HG03520 (cell line): ENCODE measurements at regions not wholly inside any gene's neighbourhood (a gene's known extent, or its start where the extent isn't known, plus 50 kb on each side); places are given as distances from the start of the nearest gene placed in this dataset.

ENCODE experiments used
- ATAC-seq: cut with Tn5 transposase; IDR thresholded peaks from one replicate; pipeline ENCODE4 v1.9.1; 2021; ENCODE audit warnings: mild to moderate bottlenecking, moderate library complexity; ENCODE audit not compliant: unreplicated experiment

GRCh38 chr12:60034147-60034546 lies 438.3 kb downstream of the SLC16A7 start:
- ATAC-seq: no peak

- no peak for ATAC-seq
These were observed 440.0 kb downstream of the SLC16A7 start for GRCh38 chr12:60035835-60036234.

DNA sequence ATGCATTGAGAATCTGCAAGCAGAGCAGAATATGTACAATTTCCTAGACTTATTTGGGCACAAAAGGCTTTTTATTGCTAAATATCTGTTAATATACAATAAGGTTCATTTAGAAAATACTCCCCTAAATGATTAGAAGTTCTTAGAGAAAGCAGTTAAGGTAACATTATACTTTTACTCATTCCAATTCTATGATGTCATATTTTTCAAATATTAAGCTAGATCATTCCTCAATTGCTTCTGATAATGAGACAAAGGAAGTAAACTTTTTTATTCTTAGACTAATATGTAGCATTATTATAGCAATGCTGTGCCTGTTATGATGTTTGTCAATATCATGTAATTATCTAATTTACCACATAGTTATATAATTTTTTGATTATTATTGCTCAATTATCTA lies 447.0 kb downstream of the SLC16A7 start:
- no peak for ATAC-seq

- no peak for ATAC-seq
These were observed 447.4 kb downstream of the SLC16A7 start for GRCh38 chr12:60043236-60043635.

- no peak for ATAC-seq
These were observed 456.7 kb downstream of the SLC16A7 start for GRCh38 chr12:60052483-60052882.

- ATAC-seq: no peak
These were observed 463.4 kb downstream of the SLC16A7 start for GRCh38 chr12:60059180-60059579.

- ATAC-seq: no peak
These were observed 470.8 kb downstream of the SLC16A7 start for GRCh38 chr12:60066655-60067054.

- no peak for ATAC-seq
These were observed 474.7 kb downstream of the SLC16A7 start for GRCh38 chr12:60070552-60070951.

DNA sequence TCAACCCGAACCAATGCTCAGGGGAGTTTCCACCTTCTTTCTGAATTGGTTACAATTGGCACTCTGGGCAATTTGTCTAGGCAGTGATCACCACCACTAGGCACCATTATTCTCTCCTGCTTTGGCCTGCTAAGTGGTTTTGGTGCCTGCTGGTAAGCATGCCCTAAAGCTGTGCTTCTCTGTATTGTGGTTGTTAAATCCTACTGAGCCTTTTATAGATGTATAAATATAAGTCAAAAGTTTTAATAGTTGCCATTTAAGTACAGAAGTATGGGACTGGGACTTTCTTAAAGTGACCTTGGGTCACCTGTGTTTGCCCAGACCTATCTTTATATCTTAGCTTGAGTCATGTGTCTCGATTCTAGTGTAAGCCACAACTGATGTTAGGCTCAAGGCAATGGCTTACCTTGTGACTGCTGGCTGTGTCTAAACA lies 475.9 kb downstream of the SLC16A7 start:
- ATAC-seq: no peak

DNA sequence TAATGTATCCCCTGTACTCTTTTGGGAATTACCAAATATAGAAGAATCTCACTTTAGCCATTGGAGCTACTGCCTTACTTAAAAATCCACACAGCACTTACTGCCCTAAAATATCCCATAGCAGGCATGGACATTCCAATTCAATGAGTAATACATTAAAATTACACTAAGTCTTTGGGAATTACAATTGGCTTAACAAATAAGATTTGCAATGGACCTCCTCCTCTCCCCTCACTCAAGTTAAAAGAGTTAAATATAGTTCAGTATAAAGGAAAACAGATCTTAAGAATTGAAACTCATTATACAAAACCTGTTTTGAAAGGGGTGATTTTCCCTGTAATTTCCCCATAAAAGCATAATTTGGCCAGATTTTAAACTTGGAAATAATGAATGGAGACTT lies 477.1 kb downstream of the SLC16A7 start:
- ATAC-seq: no peak

DNA sequence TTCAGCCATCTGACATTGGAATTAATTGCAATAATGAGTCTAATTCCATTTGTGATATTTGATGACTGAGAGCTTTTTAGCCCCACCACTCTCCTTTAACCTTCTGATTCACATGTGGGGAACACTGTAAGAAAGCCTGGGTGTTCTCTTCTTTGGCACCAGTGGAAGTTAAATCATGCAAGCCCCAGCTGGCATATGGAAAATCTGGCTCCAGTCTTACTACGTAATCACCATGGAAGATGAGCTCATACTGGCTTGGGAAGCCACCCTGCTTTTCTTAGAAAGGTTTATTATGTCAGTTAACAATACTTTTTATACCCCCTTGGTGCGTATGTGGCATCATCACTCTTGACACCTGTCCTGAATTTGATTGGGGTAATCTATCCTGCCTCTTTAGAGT lies 479.3 kb downstream of the SLC16A7 start:
- no peak for ATAC-seq

DNA sequence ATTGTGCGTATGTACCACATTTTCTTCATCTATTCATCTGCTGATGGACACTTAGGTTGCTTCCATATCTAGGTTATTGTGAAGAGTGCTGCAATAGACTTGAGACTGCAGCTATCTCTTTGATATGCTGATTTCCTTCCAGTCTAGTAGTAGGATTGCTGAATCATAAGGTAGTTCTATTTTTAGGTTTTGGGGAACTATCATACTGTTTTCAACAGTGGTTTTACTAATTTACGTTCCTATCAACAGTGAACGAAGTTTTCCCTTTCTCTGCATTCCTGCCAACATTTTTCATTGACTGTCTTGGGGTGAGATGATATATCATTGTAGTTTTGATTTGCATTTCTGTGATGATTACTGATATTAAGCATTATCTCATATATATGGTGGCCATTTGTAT lies 482.2 kb downstream of the SLC16A7 start:
- no peak for ATAC-seq

DNA sequence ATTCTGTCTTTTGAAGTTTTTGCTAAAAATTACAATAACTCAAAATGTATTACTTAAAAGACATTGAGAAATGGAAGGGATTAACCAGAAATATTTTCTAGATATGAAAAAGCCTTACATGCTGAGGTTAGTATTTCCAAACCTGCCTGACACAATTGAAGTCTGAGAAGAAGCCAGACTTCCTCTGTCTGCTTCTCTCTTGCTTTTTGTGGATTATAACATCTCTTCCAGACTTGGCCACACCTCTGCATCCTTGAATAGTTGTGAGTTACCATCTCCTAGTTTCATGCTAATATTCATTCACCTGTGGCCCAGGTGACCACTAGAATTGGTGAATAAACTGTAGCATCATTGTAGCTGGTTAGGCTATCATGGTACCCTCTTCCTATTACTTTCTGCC lies 497.6 kb downstream of the SLC16A7 start:
- no peak for ATAC-seq

DNA sequence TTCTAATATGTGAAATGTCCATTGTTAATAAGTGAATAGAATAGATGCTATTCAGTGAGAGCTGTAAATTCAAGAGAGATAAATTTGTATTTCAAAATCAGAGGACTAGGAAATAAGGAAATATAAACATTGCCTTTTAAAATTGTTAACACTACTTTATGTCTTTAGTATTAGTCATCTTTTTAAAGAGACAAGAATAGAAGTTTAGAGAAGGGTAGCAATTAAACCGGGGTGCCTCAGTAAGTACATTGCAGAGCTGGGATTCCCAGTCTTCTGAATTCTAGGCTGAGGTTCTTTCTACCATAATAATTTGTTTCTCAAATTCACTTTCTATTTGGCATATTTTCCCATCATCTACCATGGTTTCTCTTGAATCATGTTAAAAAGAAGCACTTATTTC lies 498.6 kb downstream of the SLC16A7 start:
- no peak for ATAC-seq

- ATAC-seq: no peak
These were observed 500.9 kb downstream of the SLC16A7 start for GRCh38 chr12:60096727-60097126.

- ATAC-seq: no peak
These were observed 504.3 kb downstream of the SLC16A7 start for GRCh38 chr12:60100160-60100559.

GRCh38 chr12:60100852-60101251 lies 505.0 kb downstream of the SLC16A7 start:
- ATAC-seq: no peak

GRCh38 chr12:60101715-60102114 lies 505.9 kb downstream of the SLC16A7 start:
- ATAC-seq: no peak

GRCh38 chr12:60106214-60106613 lies 510.4 kb downstream of the SLC16A7 start:
- ATAC-seq: no peak

DNA sequence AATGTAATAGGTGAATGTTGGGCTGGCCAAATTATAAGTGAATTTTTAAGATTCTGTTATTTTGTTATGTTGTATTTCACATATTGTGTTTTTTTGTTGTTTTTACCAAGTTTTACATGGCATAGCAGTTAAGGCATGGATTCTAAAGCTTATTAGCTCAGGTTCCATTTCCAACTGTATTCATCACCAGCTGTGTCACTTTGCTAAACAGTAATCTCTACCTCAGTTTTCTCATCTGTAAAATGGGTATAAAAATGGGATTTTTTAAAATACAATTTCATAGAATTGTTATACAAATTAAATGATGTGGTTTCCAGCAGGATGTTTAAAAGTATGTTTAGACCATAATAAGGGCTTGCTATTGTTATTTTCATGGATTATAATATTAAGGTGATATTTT lies 512.2 kb downstream of the SLC16A7 start:
- no peak for ATAC-seq

DNA sequence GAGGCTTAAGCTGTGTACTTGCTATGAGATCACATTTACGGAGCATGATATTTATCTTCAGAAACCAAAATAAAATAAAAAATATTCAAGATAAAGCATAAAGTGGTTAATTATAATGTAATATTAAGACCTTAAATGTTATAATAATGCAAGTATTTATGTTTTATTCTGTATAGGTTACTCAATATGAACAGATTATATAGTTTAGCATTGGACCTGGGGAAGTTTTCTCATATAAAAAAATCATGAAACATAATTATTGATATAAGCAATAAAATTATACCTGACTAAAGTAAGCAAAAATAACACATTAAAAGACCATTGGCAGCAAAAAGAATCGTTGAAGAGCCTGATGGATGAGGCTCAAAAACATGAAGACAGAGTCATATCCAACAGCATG lies 516.2 kb downstream of the SLC16A7 start:
- ATAC-seq: no peak

DNA sequence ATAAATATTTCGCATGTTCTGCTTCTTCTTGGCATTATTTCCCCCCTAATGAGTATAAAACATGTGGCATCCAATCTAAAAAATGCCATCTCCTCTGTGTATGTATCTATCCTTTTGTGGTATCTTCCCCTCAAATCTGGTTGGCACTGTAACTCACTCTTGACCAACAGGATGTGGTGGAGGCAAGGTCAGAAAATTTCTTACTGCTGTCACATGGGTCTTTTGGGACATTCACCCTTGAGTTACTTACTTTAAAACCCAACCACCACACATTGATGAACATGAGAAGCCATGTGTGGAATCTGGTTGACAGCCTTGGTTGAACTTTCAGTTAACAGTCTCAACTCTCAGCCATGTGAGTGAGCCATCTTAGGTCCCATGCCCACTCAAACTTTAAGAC lies 516.9 kb downstream of the SLC16A7 start:
- ATAC-seq: no peak

- no peak for ATAC-seq
These were observed 518.3 kb downstream of the SLC16A7 start for GRCh38 chr12:60114169-60114568.

GRCh38 chr12:60119327-60119726 lies 523.5 kb downstream of the SLC16A7 start:
- ATAC-seq: no peak
